Muscle of leg (tissue), 3 donors: ENCODE measurements at regions not wholly inside any gene's neighbourhood (a gene's known extent, or its start where the extent isn't known, plus 50 kb on each side); places are given as distances from the start of the nearest gene placed in this dataset.

Source experiments
- DNase-seq: peaks from one replicate; pipeline ENCODE4 v3.0.0; 2013
- H3K27ac ChIP-seq: one replicate; pipeline ENCODE4 v1.5.1; 2013; ENCODE audit warnings: mild to moderate bottlenecking, low read length, control low read depth
- H3K27me3 ChIP-seq: one replicate; pipeline ENCODE4 v1.6.1; 2013; ENCODE audit warnings: low read length; ENCODE audit not compliant: control insufficient read depth, insufficient read depth
- H3K36me3 ChIP-seq: one replicate; pipeline ENCODE4 v1.6.1; 2013; ENCODE audit warnings: low read length; ENCODE audit not compliant: control insufficient read depth, insufficient read depth
- H3K4me1 ChIP-seq: one replicate; pipeline ENCODE4 v1.6.1; 2013; ENCODE audit warnings: low read length; ENCODE audit not compliant: control insufficient read depth, insufficient read depth
- H3K4me3 ChIP-seq: one replicate; pipeline ENCODE4 v1.5.1; 2013; ENCODE audit warnings: low read length, control low read depth
- H3K9me3 ChIP-seq: replicated peaks from 2 replicates; pipeline ENCODE4 v1.6.1; 2013; ENCODE audit warnings: low read depth, low read length; ENCODE audit not compliant: control insufficient read depth
- WGBS: methylation state at CpG from one replicate; pipeline ENCODE4 v1.1.5; 2013; ENCODE audit warnings: missing lambda C conversion rate; ENCODE audit not compliant: insufficient coverage; 5-methylcytosine and 5-hydroxymethylcytosine counted together

- Histone ChIP-seq H3K27ac (no peak overlapping the region), H3K4me1 (peaks cover 4% of the 10 kb centered on the region), H3K9me3 (no peaks in the 10 kb centered on the region), H3K36me3 (no peaks in the 10 kb centered on the region), H3K27me3 (no peaks in the 10 kb centered on the region), H3K4me3 (no peak overlapping the region)
- no CpG with 5 or more reads among the region's 2 CpGs for whole genome bisulfite sequencing
- DNase-seq = no peak
Observed at GRCh38 chr15:35305031-35305550, 220.0 kb upstream of the NANOGP8 start.

DNA sequence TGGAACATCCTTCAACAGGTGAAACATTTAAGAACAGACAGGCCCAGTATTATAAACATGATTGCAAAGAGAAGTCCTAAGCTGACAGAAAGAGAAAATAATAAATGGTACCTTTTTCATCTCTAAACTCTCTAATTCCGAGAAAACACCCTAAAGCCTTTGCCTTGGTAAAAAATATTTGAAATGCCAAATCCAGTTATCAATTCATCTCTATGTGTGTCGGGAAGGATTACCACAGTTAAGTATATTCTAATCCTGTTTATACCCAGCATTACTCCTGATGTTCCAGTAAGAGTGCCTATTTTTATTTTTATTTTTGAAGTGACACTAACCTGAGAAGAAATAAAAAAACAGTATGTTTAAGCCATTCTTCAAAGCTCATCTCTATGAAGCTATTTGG lies 219.3 kb upstream of the NANOGP8 start:
- no peaks in the 10 kb centered on the region for H3K27me3 ChIP-seq
- no peaks in the 10 kb centered on the region for H3K36me3 ChIP-seq
- no peak overlapping the region for H3K27ac ChIP-seq
- peaks cover 3% of the 10 kb centered on the region for H3K4me1 ChIP-seq
- no peak overlapping the region for H3K4me3 ChIP-seq
- no CpG with 5 or more reads among the region's 2 CpGs for WGBS
- no peak for DNase-seq
- no peaks in the 10 kb centered on the region for H3K9me3 ChIP-seq

GRCh38 chr15:35302334-35302733 lies 217.2 kb upstream of the NANOGP8 start:
- no peak overlapping the region for H3K4me3 ChIP-seq
- no peak overlapping the region for H3K27ac ChIP-seq
- H3K27me3 ChIP-seq = no peaks in the 10 kb centered on the region

DNA sequence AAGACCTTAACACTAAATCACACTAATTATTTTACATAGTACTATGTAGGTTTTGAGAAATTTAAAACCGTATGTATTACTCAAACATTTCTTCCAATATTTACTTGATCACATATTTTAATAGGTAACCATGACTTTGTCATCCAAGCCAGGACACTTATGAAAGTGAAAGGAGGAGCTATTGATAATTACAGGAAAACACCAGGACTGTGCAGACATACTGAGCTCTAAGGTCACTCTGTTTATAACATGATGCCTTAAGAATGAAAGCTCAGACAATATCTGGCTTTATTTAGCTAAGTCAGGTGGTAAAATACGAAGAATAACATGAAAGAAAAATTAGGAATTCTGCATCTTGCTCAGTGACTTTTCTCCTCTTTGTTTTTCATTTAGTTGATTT lies 216.0 kb upstream of the NANOGP8 start:
- Histone ChIP-seq H3K27me3 (no peaks in the 10 kb centered on the region), H3K4me1 (no peaks in the 10 kb centered on the region), H3K27ac (no peak overlapping the region), H3K36me3 (no peaks in the 10 kb centered on the region), H3K9me3 (no peaks in the 10 kb centered on the region), H3K4me3 (no peak overlapping the region)
- no CpG with 5 or more reads among the region's 2 CpGs for whole genome bisulfite sequencing
- DNase-seq = no peak

More at GRCh38 chr15:35302334-35302733, 217.2 kb upstream of the NANOGP8 start:
- no peaks in the 10 kb centered on the region for H3K9me3 ChIP-seq
- DNase-seq = no peak
- no CpG with 5 or more reads among the region's 1 CpG for WGBS
- H3K36me3 ChIP-seq = no peaks in the 10 kb centered on the region
- H3K4me1 ChIP-seq = peaks cover 3% of the 10 kb centered on the region

- Histone ChIP-seq H3K36me3 (no peaks in the 10 kb centered on the region), H3K4me1 (no peaks in the 10 kb centered on the region), H3K27ac (no peak overlapping the region), H3K9me3 (no peaks in the 10 kb centered on the region), H3K27me3 (no peaks in the 10 kb centered on the region), H3K4me3 (no peak overlapping the region)
- DNase-seq = no peak
- WGBS = 94% methylated on average over 31 of the region's 33 CpGs
Observed at GRCh38 chr15:35299059-35299735, 214.1 kb upstream of the NANOGP8 start.

DNA sequence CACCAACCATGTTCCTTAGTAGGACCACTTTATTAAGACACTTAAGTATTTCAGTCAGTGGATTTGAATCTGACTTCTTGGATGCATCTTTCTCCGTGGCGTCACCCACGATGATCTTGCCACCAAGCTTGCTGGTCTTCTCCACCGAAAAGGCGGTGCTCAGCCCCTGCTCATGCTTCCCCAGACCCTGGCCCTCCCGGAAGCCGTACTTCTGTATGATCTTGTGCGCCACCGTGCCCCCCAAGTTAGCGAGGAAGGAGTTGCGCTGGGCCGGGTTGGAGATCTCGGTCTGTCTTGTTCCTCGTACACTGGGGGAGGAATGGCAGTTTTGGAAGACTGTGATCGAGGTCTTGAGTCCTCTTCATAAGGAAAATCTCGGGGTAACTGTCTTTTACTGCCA lies 213.4 kb upstream of the NANOGP8 start:
- H3K27me3 ChIP-seq = no peaks in the 10 kb centered on the region
- 98% methylated on average over 14 of the region's 16 CpGs for WGBS

DNA sequence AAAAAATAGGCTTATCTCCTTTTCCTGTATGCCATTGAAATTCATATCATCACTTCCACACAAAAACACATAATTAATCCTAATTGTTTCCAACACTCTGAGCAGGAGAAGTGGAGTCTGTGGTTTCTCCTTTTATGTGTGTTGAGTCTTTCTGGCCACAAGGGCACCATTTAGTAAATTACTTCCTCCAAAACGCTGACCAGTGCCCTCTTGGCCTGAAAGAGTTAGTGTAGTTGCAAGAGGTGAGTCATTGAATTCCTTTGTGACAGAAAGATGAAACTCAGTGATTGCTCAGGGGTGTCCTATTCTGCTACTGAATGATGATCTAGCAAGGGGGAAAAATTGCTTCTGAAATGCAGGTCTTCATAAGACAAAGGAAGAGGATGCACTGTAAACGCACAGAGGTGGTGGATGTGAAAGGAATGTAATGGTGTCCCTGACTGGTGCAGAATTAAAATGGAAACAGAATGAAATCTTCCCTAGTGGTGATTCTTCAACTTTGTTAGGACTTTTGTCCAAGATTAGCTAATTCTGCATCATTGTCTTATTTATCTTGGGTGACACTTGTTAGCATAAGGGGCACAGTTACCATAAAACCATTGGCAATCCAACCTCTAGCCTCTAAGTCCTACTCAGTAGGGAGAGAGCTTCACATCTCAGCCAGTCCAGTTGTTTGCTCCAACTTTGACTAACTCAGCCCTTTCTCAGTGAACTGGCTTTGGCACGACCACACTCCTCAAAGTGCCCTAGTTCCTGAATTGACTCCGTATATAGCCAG lies 208.4 kb upstream of the NANOGP8 start:
- no peaks in the 10 kb centered on the region for H3K27me3 ChIP-seq
- H3K9me3 ChIP-seq = no peaks in the 10 kb centered on the region
- H3K4me1 ChIP-seq = no peaks in the 10 kb centered on the region
- H3K4me3 ChIP-seq = no peak overlapping the region
- H3K27ac ChIP-seq = no peak overlapping the region
- DNase-seq = no peak
- 65% methylated on average over 4 of the region's 4 CpGs for WGBS
- H3K36me3 ChIP-seq = no peaks in the 10 kb centered on the region

More for the DNA sequence above, 213.4 kb upstream of the NANOGP8 start:
- H3K27ac ChIP-seq = no peak overlapping the region
- H3K36me3 ChIP-seq = no peaks in the 10 kb centered on the region
- H3K4me1 ChIP-seq = no peaks in the 10 kb centered on the region
- no peak for DNase-seq
- no peak overlapping the region for H3K4me3 ChIP-seq
- no peaks in the 10 kb centered on the region for H3K9me3 ChIP-seq

- no peaks in the 10 kb centered on the region for H3K4me1 ChIP-seq
- no peak for DNase-seq
- no peaks in the 10 kb centered on the region for H3K9me3 ChIP-seq
- no peaks in the 10 kb centered on the region for H3K27me3 ChIP-seq
- no peak overlapping the region for H3K27ac ChIP-seq
- H3K36me3 ChIP-seq = no peaks in the 10 kb centered on the region
- no peak overlapping the region for H3K4me3 ChIP-seq
- WGBS = 70% methylated on average over 2 of the region's 5 CpGs
Observed at GRCh38 chr15:35290301-35290721, 205.2 kb upstream of the NANOGP8 start.

DNA sequence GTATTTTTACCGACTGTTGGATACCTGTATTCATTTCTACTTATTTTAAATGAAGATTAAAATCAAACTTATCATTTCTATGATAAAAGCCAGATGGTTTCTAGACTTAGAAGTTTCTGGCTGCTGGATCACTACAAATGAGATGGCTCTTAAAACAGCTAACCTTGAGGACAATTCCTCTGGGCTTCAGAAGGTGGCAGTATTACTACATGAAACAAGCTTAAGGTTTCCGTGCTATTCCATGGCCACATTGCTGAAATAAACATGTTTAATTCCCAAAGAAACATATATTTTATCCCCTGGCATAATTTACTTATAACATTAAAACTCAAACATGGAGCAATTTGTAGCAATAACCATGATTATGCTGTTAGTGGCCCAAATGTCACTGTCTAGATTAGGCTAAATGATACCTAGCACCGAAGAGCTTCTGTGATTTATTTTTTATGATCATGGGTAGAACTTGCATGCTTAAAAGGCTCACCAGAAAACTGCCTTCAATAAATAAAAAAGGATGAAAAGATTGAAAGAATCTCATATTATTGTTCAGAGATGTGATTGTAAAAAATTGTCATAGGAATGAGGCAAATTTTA lies 204.0 kb upstream of the NANOGP8 start:
- H3K36me3 ChIP-seq = no peaks in the 10 kb centered on the region
- H3K9me3 ChIP-seq = no peaks in the 10 kb centered on the region
- H3K27ac ChIP-seq = no peak overlapping the region
- no CpG with 5 or more reads among the region's 3 CpGs for WGBS
- DNase-seq = peak; percentile 80
- H3K27me3 ChIP-seq = no peaks in the 10 kb centered on the region
- H3K4me1 ChIP-seq = no peaks in the 10 kb centered on the region
- H3K4me3 ChIP-seq = no peak overlapping the region

DNA sequence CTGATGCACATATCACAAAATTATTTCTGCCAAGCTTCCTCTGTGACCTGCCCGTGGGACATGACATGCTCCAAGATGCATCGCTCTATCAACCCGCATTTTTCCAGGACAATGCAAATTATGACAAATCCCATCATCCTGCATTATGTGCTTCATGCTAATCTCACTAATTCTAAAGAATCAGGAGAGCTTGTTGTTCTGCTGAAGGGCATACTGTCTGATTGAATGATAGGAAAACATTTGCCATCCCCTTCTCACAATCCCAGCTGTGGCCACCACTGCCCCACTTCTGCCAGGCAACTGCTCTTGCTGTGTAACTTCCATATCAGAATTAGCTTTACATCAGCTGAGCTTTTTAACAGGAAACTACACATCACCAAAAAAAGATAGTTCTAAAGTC lies 203.5 kb upstream of the NANOGP8 start:
- DNase-seq = no peak
- H3K27ac ChIP-seq = no peak overlapping the region
- no peaks in the 10 kb centered on the region for H3K27me3 ChIP-seq
- H3K36me3 ChIP-seq = no peaks in the 10 kb centered on the region
- 89% methylated on average over 2 of the region's 3 CpGs for WGBS
- no peaks in the 10 kb centered on the region for H3K9me3 ChIP-seq
- H3K4me3 ChIP-seq = no peak overlapping the region
- H3K4me1 ChIP-seq = no peaks in the 10 kb centered on the region
